ENCODE measurements at regions not wholly inside any gene's neighbourhood (a gene's known extent, or its start where the extent isn't known, plus 50 kb on each side); places are given as distances from the start of the nearest gene placed in this dataset.

- TF ChIP-seq, protein P1, sequence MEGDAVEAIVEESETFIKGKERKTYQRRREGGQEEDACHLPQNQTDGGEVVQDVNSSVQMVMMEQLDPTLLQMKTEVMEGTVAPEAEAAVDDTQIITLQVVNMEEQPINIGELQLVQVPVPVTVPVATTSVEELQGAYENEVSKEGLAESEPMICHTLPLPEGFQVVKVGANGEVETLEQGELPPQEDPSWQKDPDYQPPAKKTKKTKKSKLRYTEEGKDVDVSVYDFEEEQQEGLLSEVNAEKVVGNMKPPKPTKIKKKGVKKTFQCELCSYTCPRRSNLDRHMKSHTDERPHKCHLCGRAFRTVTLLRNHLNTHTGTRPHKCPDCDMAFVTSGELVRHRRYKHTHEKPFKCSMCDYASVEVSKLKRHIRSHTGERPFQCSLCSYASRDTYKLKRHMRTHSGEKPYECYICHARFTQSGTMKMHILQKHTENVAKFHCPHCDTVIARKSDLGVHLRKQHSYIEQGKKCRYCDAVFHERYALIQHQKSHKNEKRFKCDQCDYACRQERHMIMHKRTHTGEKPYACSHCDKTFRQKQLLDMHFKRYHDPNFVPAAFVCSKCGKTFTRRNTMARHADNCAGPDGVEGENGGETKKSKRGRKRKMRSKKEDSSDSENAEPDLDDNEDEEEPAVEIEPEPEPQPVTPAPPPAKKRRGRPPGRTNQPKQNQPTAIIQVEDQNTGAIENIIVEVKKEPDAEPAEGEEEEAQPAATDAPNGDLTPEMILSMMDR (conservative IDR thresholded peaks at IDR 0.05; ENCODE audit: low read length), result no peak
- TF ChIP-seq EZH2phosphoT487 (IDR thresholded peaks at IDR 0.05; ENCODE audit: borderline replicate concordance), result no peak
These were observed 1443.5 kb downstream of the FAM133A start for GRCh38 chrX:95117556-95117955.

Data from Loucy (cell line).